HG02852 (cell line): ENCODE measurements at regions not wholly inside any gene's neighbourhood (a gene's known extent, or its start where the extent isn't known, plus 50 kb on each side); places are given as distances from the start of the nearest gene placed in this dataset.
"Not testable (repeated sequence)": the region's sequence is repeated elsewhere in the genome, so short reads cannot be mapped to it uniquely, and the experiment has no call there.

ENCODE experiments used
- ATAC-seq: cut with Tn5 transposase; IDR thresholded peaks from one replicate; pipeline ENCODE4 v1.9.1; 2021; ENCODE audit warnings: mild to moderate bottlenecking, moderate library complexity; ENCODE audit not compliant: unreplicated experiment

DNA sequence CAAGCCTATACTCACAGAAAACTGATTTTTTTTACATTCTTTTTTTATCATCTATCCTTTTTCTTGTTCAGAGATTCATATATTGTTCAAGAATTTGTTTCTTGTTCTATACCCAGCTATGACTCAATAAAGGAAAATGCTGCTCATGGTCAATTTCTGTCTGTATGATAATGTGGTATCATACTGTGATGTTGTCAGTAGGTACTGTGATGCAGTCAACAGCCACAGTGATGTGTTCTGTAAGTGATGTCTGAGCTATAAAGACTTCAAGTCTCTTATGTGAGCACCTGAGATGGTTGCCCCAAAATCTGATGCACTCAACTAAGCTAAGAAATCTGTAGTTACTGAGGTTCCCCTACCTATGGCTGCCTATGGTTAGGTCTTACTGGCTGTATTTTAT is 294.2 kb upstream of the GRIN3A start:
- ATAC-seq, result no peak

DNA sequence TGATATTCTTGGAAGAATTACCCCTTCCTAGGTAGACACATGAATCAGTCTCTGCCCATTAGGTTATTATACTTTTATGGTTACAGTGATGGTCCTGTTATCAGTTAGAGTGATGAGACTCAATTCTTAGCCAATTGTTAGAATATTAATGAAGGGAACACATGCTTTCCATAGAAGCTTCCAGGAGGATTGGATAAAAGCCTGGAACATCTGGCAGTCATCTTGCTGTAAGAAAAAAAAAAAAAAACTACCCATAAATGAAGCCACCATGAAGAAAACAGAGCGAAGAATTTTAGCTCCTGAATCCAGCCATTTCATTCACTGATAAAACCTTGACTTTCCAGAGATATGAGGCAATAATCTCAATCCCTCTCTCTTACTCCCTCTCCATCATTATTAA is 262.5 kb upstream of the GRIN3A start:
- no peak for ATAC-seq

- ATAC-seq, result no peak
Measured at GRCh38 chr9:101999441-101999840, 261.0 kb upstream of the GRIN3A start.

- ATAC-seq, result no peak
Measured at GRCh38 chr9:101995231-101995630, 256.8 kb upstream of the GRIN3A start.

DNA sequence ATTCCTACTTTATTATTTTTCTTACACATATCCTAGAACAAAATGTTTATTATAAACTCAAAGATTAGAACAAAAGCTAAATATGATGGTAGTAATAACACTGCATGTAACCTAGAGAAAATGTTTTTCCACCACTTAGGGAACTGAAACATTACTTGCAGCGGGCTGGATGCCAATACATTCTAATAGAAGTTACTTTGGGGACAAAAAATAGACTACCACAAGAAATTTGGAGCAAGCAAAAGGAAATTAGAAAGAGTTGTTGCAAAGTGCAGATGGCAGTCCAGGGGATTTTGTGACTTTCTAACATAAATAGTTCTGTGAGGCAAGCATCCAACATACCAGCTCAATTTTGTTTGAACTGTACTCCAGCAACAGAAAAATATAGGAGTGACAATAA is 255.3 kb upstream of the GRIN3A start:
- ATAC-seq, result no peak

DNA sequence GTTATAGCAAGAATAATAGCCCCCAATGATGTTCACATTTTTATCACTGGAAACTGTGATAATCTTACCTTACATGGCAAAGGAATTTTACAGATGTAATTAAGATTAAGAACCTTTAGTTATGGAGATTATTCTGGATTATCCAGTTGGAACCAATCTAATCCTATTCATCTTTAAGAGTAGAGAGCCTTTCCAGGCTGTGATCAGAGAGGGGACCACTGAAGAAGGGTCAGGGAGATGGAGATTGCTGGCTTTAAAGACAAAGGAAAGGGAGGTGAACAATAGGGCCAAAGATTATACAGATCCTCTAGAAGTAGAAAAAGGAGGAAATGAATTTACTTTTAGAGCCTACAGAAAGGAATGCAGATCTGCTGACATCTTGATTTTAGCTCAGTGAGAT is 253.5 kb upstream of the GRIN3A start:
- ATAC-seq, result no peak

GRCh38 chr9:101977614-101978210 is 239.3 kb upstream of the GRIN3A start:
- ATAC-seq, result peak; percentile 90

- no peak for ATAC-seq
Measured at GRCh38 chr9:101970609-101971008, 232.2 kb upstream of the GRIN3A start.

GRCh38 chr9:101968392-101968791 is 229.9 kb upstream of the GRIN3A start:
- no peak for ATAC-seq

- no peak for ATAC-seq
Measured at GRCh38 chr9:101966691-101967090, 228.2 kb upstream of the GRIN3A start.

DNA sequence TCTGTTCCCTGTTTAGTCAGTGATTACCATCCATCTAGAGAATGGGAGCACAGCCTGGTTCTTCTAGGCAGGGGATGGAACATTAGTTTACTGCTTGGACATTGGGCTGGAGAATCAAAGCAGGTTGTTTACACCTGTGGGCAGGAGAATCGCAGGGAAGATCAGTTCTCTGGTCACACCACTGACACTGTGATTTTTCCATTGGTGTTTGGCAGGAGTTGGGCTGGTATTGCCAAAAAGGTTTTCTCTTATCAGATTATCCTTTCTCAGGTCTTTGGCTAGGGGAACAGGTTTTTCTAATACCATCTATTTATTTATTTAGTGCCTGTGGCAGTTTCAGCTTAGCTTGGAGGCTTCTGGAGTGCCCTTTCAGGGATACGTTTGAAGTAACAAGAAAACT is 219.3 kb upstream of the GRIN3A start:
- no peak for ATAC-seq

DNA sequence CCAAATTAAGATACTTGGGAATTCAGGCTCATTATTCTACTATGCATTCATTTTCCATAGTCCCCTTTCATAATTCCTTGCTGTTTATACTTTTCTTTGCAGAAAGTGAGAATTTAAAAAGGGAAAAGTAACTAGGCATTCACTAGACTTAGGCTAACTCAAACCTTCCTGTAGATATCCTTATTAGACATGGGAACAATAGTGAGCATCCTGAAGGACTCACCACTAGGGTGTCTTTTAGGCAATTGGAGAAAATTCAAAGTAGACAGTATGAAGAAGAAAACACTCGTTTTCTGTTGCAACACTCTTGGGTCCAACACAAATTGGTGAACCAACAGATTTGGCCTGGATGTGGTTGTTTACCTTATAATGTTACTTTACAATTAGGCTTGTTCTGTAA is 213.2 kb upstream of the GRIN3A start:
- no peak for ATAC-seq

DNA sequence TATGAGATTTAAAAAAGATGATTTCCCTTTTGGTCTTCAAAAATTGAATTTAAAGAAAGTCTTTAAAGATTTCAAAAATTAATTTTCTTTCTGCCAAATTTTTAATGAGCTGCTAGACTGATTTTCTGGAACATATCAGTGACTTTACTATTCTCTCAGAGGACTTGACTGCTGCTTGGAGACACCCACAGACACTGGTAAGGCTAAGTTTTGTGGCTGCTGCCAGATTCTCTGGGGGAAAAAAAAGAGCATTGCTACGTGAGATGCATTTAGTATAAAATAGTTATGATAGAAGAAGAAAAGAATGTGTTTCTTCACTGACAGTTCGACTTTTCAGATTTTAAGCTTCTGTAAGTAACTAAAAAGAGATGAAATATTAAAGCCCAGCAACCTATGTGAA is 193.3 kb upstream of the GRIN3A start:
- ATAC-seq, result no peak

DNA sequence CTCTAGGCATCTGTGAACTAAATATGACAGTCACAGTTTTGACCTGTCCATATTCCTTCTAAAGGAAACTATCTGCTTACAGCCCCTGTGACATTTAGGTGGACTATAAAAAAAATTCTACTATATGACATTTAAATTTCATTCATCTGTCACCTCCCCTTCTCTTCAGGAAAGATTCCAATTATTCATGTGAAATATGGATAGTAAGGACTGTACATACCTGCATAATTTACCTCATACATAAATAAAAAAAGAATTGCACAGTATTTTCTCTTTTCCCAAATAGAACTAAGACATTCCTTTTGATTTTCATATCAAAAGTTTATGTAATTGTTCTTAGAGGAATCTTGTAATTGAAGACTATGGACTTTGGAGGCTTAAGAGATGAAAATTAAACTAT is 192.3 kb upstream of the GRIN3A start:
- ATAC-seq, result no peak

DNA sequence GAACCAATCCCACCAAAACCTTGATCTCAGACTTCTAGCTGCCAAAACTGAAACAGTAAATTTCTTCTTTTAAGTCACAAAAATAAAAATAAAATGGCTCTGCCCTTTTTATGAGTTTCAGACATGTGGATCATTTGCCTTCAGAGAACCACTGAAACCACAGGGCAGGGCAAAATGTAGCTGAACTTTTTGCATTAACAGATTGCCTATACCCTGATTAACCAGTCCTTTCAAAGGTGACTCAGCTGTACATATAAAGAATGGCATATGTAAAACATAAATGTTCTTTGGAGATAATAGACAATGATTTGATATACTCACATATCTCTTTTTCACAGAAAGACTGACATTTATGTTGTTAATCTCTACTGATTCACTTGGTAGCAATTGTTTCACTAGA is 187.1 kb upstream of the GRIN3A start:
- ATAC-seq, result no peak

DNA sequence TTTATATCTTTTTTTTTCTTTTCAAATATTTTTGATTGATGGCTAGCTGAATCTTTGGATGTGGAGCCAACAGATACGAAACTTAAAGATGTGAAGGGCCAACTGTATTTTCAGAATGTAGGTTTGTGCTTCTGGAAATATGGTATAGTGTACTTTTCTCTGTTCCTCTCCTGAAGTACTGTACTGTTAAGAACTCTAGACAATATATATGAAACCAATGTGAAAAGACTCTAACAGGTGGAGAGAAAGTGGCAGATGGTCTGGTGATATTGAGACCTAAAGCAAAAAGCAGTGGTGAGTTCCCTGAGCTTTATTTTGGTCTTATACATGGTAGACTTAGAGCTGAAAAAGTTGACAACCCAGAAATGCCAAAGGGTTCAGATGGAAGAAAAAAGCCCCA is 185.0 kb upstream of the GRIN3A start:
- no peak for ATAC-seq

DNA sequence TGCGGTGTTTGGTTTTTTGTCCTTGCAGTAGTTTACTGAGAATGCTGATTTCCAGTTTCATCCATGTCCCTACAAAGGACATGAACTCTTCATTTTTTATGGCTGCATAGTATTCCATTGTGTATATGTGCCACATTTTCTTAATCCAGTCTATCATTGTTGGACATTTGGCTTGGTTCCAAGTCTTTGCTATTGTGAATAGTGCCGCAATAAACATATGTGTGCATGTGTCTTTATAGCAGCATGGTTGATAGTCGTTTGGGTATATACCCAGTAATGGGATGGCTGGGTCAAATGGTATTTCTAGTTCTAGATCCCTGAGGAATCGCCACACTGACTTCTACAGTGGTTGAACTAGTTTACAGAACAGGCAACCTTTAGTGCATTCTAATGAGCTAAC is 178.5 kb upstream of the GRIN3A start:
- not testable (repeated sequence) for ATAC-seq

DNA sequence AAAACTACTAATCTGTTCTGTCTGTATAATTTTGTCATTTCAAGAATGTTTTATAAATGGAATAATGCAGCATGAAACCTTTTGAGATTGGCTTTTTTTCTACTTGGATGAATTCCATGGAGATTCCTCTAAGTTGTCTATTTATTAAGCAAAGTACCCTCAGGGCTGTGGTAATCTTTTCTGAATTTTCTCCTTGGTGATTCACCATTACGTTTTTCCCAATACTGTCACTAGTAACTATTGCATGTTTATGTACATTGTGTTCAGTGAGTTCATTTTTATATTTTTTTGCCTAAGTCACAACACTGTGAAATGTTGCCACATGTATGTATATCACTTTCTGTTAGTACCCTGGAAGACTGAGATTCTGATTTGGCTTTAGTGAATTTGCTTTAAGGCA is 177.0 kb upstream of the GRIN3A start:
- ATAC-seq, result no peak

- ATAC-seq, result no peak
Measured at GRCh38 chr9:101912698-101913097, 174.3 kb upstream of the GRIN3A start.

GRCh38 chr9:101907466-101907865 is 169.0 kb upstream of the GRIN3A start:
- ATAC-seq, result no peak

DNA sequence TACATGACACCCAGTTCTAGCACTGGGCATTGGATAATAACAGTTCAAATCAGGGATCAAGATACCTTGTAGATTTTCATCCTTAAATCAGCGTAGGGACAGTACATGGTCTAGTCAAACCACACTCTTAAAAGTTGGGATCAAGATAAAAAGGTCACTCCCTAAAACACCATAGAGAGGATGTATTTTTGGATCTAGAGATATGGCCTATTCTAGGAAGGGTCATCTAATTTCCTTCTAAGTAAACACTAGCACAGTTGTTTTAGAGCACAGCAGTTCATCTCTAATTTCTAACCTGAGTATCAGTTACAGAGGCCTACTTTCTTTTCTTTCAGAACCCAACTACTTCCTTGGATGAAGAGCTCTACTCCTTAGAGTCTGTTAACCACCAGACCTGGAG is 166.4 kb upstream of the GRIN3A start:
- ATAC-seq, result no peak

- ATAC-seq, result no peak
Measured at GRCh38 chr9:101902051-101902450, 163.6 kb upstream of the GRIN3A start.

DNA sequence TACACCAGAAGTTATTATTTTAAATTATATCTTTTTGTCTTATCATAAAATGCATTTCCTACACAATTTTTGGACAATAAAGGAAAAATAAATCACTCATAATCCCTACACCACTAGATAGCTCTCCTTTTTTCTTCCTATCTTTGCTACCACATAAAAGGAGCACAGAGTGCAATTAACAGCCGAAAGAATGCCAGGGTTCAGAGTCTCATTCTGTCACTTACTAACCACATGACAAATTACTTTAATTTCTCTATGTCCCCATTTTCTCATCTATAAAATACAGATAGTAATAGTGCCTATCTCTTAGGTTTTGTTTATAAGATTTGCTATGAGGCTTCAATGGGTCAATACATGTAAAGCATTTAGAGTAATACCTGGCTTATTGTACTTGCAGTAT is 158.7 kb upstream of the GRIN3A start:
- no peak for ATAC-seq
